HG03565 (cell line): ENCODE measurements at regions not wholly inside any gene's neighbourhood (a gene's known extent, or its start where the extent isn't known, plus 50 kb on each side); places are given as distances from the start of the nearest gene placed in this dataset.
"Not testable (repeated sequence)": the region's sequence is repeated elsewhere in the genome, so short reads cannot be mapped to it uniquely, and the experiment has no call there.

ENCODE experiments used
- ATAC-seq: cut with Tn5 transposase; IDR thresholded peaks from one replicate; pipeline ENCODE4 v1.9.1; 2021; ENCODE audit warnings: mild to moderate bottlenecking, moderate library complexity; ENCODE audit not compliant: unreplicated experiment

DNA sequence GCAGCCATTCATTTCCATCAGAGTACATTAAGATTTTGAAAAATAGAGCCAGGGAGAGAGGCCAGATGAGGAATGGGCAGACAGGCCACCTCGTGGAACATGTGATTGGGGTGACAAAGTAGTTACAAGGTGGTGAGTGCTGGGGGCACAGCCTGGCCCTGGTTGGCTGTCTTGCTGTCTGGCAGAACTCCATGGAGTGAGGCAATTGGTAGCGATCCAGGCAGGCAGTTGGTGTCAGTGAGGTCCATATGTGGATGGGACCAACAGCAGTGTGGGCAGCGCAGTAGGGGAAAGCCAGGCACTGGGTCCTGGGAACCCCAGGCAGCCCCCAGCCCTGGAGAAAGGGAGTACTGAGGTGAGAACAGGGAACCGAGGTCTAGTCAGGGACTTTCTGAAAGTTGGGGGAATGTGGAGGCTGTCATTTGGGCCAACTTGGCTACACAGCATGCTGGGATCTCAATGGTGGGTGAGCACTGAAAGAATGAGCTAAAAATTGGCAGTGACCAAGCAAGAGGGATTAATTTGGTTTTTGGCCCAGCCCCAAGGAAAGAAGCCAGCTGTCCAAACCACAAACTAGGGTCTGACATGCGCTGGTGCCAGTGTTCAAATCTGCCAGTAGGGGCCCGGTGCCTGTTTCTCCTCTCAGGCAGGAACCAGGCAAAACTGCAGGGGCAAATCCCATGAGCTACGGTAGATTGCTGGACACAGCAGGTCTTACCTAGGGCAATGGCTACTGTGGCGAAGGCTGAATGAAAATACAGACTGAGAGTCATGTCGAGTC is 61.4 kb upstream of the E2F3 start:
- no peak for ATAC-seq

DNA sequence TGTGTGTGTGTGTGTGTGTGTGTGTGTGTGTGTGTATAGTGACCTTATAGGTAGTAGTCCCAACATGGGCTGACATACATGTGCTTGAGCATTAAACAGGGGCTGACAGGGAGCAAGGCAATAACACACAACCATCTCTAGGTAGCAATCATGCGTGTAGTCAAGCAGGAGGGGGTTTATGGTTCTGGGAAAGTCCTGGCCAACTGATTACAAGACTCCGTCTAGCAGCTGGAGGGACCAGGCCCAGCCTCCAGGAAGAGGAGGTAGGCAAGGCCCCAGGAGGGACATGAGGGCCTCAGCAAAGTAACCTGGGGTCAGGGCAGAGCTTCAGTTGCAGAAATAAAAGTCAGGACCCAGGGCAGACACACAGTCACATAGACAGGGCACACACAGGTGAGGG is 60.6 kb upstream of the E2F3 start:
- no peak for ATAC-seq

DNA sequence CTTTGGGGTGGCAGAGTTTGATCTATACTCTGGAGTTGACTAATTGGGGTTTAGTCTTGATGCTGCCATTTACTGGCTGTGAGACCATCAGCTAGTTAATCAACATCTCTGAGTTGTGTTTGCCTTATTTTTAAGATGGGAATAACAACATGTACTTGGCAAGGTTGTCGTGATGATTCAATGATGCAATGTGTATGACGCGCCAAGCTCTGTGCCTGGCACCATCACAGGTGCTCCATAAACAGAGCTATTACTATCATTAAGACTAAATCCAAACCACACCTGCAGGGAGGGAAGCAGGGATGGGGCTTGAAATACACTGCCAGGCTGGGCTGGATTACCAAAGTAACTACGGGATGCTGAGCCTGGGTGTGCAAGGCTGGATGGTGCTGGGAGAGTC is 60.1 kb upstream of the E2F3 start:
- ATAC-seq: no peak

DNA sequence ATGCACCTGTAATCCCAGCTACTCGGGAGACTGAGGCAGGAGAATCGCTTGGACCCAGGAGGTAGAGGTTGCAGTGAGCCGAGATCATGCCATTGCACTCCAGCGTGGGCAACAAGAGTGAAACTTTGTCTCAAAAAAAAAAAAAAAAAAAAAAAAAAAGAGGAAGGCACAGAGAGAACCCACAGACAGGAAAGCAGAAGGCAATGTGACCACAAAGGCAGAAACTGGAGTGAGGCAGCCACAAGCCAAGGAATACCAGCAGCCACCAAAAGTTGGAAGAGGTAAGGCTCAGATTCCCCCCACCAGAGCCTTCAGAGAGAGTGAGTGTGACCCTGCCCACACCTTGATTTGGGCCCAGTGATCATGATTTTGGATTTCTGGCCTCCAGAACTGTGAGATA is 54.7 kb upstream of the E2F3 start:
- ATAC-seq: not testable (repeated sequence)

DNA sequence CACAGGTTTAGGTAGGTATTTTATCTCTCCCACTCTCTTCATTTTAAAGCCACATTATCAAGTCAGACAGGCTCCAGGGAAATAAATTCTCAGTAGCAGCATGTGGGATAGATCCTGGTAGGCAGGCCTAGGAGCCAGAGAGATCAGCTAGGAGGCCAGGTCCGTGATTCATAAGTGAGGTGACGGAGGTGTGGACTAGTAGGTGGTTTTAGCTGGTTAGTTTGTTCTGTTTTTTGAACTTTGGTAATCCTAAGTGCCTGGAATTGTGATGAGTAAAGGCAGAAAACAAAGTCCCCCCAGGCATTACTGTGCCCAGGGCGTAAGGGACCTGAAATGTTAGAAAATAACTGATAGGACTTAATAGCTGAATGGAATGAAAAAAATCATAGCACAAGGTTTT is 53.6 kb upstream of the E2F3 start:
- no peak for ATAC-seq

DNA sequence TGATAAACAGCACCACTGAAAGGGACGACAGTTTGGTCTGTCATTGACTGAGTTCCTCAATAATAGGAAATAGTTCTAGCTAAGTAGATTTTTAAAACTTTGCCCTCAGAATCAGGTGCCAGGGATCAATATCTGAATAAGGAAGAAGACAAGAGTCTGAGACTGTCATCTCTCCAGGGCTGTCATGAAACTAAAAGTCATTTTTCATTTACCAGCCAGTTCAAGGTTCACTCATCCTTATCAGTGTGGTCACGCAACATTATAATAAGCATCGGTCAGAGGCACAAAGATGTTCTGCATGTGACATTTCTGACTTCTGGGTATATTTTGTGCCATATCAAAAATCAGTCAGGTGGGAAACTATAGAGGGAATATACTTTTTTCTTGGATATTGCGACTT is 52.5 kb upstream of the E2F3 start:
- ATAC-seq: no peak

DNA sequence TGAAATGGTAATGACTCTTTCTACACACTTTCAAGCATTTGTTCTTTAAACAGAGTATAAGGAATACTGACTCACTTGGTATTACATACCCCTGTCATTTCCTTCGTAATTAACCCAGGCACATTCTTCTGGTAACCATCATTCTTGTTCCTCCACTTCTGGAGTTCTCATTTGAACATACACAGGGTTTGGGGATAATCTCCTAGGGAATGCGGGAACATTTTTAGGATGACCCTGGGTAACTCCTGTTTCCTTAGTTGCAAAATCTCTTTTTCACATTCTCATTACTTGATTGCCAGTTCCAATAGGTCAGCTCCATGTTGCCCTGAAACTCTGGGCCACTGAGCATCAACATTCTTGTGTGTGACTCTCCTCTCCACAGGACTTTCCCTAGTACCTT is 51.5 kb upstream of the E2F3 start:
- no peak for ATAC-seq

DNA sequence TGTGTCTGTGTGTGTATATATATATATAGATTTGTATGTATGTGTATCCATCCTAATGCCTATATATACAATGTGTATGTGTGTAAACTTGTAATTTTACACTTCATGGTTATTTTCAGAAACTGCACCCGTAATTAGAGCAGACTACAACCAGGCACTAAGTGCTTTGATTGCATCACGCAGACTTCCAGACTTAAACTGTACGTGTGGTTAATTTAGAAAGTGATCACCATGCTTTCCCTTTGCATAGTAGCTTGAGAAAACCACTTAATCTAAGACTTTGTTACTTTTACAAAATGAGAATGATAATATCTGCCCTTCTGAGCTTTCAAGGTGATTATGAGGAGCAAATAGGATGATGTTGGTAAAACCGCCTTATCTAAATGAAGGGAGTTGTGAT is 50.1 kb upstream of the E2F3 start:
- no peak for ATAC-seq
